ENCODE measurements at regions not wholly inside any gene's neighbourhood (a gene's known extent, or its start where the extent isn't known, plus 50 kb on each side); places are given as distances from the start of the nearest gene placed in this dataset.
"Not testable (repeated sequence)": the region's sequence is repeated elsewhere in the genome, so short reads cannot be mapped to it uniquely, and the experiment has no call there.

- intact Hi-C loops (cut with DNase I): no loop called here
- DNase-seq (no peak), ATAC-seq (no peak)
Observed at GRCh38 chr2:63681896-63682295, 93.1 kb downstream of the MDH1 start.

DNA sequence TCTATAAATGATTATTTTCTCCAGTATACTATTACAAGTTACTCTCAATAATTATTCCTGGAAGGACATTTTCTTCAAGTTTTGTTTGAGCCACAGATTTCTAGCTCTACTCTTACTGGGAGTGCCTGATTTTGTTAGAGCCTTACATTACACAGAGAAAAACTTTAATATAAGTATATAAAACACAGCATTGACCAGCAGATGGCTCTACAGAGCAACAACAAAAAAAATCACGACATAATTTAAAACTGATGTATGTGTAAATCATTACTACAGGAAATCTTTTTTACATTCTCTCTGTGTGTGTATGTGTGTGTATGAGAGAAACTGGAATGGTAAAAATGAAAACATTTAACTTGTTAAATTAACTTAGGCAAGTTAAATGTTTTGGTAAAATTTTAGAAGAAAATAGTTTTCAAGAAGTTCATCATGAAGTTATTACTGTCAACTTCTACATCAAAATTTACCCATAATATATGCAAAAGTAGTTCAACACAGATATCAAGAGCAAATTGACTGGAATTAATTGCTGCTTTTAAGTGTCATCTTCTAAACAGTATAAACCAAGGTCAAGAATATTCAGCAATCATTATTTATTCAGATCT lies 103.3 kb downstream of the MDH1 start:
- ATAC-seq (peak in 1 of 2 donors; percentile 41), DNase-seq (no peak)
- intact Hi-C loops (cut with DNase I): loop anchor here (5.0 kb wide), 1 partner anchor 170 kb away; no protein-coding TSS in a partner anchor

GRCh38 chr2:63695583-63695982 lies 106.8 kb downstream of the MDH1 start:
- ATAC-seq (no peak), DNase-seq (no peak)
- intact Hi-C loops (cut with DNase I): loop anchor here in 1 of 2 donors (5.0 kb wide), 1 partner anchor 147 kb away; the partner anchor contains the start of gene UGP2

DNA sequence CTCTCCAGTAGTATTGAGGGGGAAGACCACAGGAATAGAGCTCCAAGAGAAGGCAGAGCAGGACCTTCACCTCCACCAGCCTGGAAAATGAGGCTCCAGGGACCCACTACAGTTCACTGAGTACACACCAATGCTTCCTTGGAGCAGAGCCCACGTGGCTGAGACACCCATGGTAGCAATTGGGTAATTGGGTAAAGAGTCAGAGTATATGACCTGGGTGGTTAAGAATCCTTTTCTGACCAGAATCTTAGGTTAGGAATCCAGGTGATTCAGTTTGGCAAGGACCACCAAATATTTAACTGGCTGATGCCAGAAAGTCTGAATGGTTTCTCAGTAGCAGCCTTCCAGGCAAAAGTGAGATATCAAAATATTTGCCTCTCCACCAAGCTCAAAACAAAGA lies 107.7 kb downstream of the MDH1 start:
- ATAC-seq (no peak), DNase-seq (no peak)
- intact Hi-C loops (cut with DNase I): loop anchor here in 1 of 2 donors (5.0 kb wide), 1 partner anchor 146 kb away; the partner anchor contains the start of gene UGP2

- DNase-seq (no peak), ATAC-seq (no peak)
- intact Hi-C loops (cut with DNase I): loop anchor here in 1 of 2 donors (5.0 kb wide), 1 partner anchor 145 kb away; the partner anchor contains the start of gene UGP2
Observed at GRCh38 chr2:63697160-63697559, 108.4 kb downstream of the MDH1 start.

DNA sequence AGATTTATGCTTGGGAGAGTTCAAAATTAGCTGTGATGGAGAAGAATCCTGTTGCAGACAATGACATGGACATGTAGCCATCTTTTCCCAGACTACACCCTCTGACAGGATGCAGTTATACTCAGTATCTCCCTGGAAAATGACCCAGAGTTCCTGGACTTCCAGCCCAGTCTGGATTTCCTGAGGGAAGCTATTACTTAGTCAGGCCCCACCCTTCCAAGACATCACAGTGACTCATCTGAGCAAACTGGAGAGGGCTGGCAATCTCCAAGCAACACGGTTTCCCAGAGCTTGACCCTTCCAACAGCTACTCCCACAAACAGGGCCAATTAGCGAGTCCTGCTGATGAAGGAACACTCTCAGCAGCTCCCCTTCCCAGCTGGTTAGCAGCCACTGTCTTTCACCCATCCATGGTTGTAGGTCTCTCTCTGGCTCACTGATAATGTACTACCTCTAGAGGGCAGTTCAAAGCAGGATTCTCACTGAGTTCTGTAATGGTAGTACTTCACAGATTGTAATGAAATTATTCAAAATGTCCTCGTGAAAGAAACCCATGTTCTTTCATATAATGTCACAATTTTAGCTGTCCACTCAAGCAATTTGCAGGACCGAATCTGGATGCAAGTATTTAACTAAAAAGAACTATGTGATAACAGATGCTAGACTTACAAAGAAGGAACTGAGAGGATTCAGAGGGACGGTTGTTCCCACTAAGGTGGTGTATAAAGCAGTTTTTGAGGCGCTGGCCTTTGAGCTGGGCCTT lies 110.2 kb downstream of the MDH1 start:
- intact Hi-C loops (cut with DNase I): loop anchor here in 1 of 2 donors (5.0 kb wide), 1 partner anchor 143 kb away; the partner anchor contains the start of gene UGP2
- DNase-seq: peak; percentile 78
- peak; percentile 94 to 99 for ATAC-seq

- intact Hi-C loops (cut with DNase I): loop anchor here in 1 of 2 donors (5.0 kb wide), 1 partner anchor 143 kb away; the partner anchor contains the start of gene UGP2
- ATAC-seq (peak in 1 of 2 donors; percentile 47), DNase-seq (no peak)
Observed at GRCh38 chr2:63699549-63699839, 110.7 kb downstream of the MDH1 start.

DNA sequence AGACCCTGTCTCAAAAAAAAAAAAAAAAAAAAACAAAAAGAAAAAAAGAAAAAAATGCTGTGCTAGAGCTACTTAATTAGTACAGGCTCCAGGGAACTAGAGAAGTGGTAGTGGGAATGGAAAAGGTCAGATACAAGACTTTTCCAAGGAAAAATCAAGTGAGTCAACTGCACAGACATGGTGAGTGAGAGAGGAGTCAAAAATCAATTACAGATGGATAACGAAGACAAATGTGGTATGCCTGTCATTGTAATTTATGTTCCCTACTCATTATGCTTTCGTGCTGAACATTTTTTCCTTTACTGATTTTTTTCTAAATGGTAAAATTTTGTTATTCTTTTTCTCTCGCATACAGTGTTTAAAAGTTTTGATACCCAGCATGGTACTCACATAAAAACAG lies 111.5 kb downstream of the MDH1 start:
- DNase-seq: no peak
- intact Hi-C loops (cut with DNase I): no loop called here
- ATAC-seq: no peak

DNA sequence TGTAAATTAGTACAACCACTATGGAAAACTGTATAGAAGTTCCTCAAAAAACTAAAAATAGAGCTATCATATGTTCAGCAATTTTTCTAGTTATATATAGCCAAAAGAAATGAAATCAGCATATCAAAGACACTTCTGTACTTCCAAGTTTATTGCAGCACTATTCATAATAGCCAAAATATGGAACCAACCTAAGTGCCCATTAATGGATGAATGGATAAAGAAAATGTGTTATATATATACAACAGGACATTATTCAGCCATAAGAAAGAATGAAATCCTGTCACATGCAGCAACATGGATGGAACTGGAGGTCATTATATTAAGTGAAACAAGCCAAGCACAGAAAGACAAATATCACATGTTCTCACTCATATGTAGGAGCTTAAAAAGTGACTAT lies 112.6 kb downstream of the MDH1 start:
- intact Hi-C loops (cut with DNase I): no loop called here
- no peak for ATAC-seq

DNA sequence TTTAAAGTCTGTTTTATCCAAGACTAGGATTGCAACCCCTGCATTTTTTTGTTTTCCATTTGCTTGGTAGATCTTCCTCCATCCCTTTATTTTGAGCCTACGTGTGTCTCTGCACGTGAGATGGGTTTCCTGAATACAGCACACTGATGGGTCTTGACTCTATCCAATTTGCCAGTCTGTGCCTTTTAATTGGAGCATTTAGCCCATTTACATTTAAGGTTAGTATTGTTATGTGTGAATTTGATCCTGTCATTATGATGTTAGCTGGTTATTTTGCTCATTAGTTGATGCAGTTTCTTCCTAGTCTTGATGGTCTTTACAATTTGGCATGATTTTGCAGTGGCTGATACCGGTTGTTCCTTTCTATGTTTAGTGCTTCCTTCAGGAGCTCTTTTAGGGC lies 117.3 kb downstream of the MDH1 start:
- ATAC-seq; DNase-seq; intact Hi-C loops (cut with DNase I): not testable (repeated sequence)

More for the DNA sequence above, 112.6 kb downstream of the MDH1 start:
- DNase-seq: no peak

GRCh38 chr2:63710732-63711131 lies 122.0 kb downstream of the MDH1 start:
- ATAC-seq (no peak), DNase-seq (no peak)
- intact Hi-C loops (cut with DNase I): no loop called here

GRCh38 chr2:63712748-63713147 lies 124.0 kb downstream of the MDH1 start:
- peak; percentile 30 to 82 for ATAC-seq
- intact Hi-C loops (cut with DNase I): no loop called here
- no peak for DNase-seq

GRCh38 chr2:63716146-63716545 lies 125.5 kb upstream of the UGP2 start:
- no peak for ATAC-seq
- intact Hi-C loops (cut with DNase I): no loop called here
- no peak for DNase-seq

GRCh38 chr2:63719052-63719451 lies 122.6 kb upstream of the UGP2 start:
- intact Hi-C loops (cut with DNase I): no loop called here
- DNase-seq (no peak), ATAC-seq (no peak)

- no peak for ATAC-seq
- intact Hi-C loops (cut with DNase I): no loop called here
Observed at GRCh38 chr2:63721082-63721424, 120.6 kb upstream of the UGP2 start.

DNA sequence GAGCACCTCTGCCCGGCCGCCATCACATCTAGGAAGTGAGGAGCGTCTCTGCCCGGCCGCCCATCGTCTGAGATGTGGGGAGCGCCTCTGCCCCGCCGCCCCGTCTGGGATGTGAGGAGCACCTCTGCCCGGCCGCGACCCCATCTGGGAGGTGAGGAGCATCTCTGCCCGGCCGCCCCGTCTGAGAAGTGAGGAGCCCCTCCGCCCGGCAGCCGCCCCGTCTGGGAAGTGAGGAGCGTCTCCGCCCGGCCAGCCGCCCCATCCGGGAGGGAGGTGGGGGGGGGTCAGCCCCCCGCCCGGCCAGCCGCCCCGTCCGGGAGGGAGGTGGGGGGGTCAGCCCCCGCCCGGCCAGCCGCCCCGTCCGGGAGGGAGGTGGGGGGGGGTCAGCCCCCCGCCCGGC lies 119.4 kb upstream of the UGP2 start:
- DNase-seq; intact Hi-C loops (cut with DNase I); ATAC-seq: not testable (repeated sequence)

More at GRCh38 chr2:63721082-63721424, 120.6 kb upstream of the UGP2 start:
- no peak for DNase-seq

- DNase-seq (no peak), ATAC-seq (no peak)
- intact Hi-C loops (cut with DNase I): no loop called here
Observed at GRCh38 chr2:63723709-63724108, 118.0 kb upstream of the UGP2 start.

- intact Hi-C loops (cut with DNase I): not testable (repeated sequence)
Observed at GRCh38 chr2:63725212-63725611, 116.5 kb upstream of the UGP2 start.

GRCh38 chr2:63729362-63729761 lies 112.3 kb upstream of the UGP2 start:
- DNase-seq (no peak), ATAC-seq (no peak)
- intact Hi-C loops (cut with DNase I): no loop called here

More at GRCh38 chr2:63725212-63725611, 116.5 kb upstream of the UGP2 start:
- not testable (repeated sequence) for ATAC-seq, DNase-seq

- intact Hi-C loops (cut with DNase I): no loop called here
- ATAC-seq: no peak
- no peak for DNase-seq
Observed at GRCh38 chr2:63729831-63730230, 111.9 kb upstream of the UGP2 start.

DNA sequence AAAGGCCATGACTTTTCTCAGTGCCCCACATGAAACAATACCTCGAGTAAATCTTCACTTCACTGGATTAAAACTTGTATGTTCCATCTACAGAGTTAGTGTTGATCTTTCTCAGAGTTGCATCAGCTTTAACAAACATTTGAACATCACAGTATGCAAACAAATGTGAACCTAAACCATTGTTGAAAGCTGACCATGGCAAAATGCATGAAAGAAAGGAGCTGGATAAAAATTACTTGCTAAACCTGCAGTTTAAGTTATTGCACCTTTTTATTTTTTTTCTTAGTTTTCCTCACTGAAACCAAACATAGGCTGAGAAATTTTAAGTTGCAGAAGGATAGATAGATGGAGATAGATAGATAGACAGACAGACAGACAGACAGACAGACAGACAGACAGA lies 107.2 kb upstream of the UGP2 start:
- intact Hi-C loops (cut with DNase I): no loop called here
- no peak for DNase-seq
- ATAC-seq: no peak
